K562 (cell line): ENCODE measurements at regions not wholly inside any gene's neighbourhood (a gene's known extent, or its start where the extent isn't known, plus 50 kb on each side); places are given as distances from the start of the nearest gene placed in this dataset.

Experiments used
- ATAC-seq: fragments of 200-7000 bp; cut with Tn5 transposase; 3 replicates; pipeline ENCODE4 v1.9.1; 2020; ENCODE audit warnings: moderate library complexity
- BruUV-seq: library from RNA; stranded (reverse); fragments of 400-500 nt; replicated peaks from 2 replicates; lab custom pipeline; 2021; lab: Mats Ljungman, UMichigan
- CTCF ChIA-PET: fragments of 300-600 bp; formaldehyde crosslinking; extraction: SDS; loops from one replicate; lab custom pipeline; 2021; ENCODE audit warnings: low intra/inter-chr PET ratio; lab: Yijun Ruan, JAX
- POLR2A ChIA-PET: fragments of 300-600, 350-650 bp; sonication (Branson Sonifier 250); formaldehyde crosslinking; extraction: SDS; loops from one replicate; lab custom pipeline; 2021; ENCODE audit warnings: antibody characterized with exemption, inconsistent platforms; lab: Yijun Ruan, JAX
- DNase-seq, 4 experiments: peaks; one replicate each; pipeline versions ENCODE4 v3.0.0 to v3.0.0-alpha.2; 2011 to 2018; ENCODE audit warnings: low spot score in 3 of 4, mixed read lengths in 3 of 4; ENCODE audit errors: extremely low read depth in 1 of 4
- FAIRE-seq: peaks from 2 replicates; lab custom pipeline; 2011; peaks lifted over from hg19 to GRCh38; lab: Jason Lieb, UNC
- H2AFZ ChIP-seq: 2 replicates; pipeline ENCODE4 v1.6.0; 2011; ENCODE audit warnings: low read depth, low read length, control low read depth, inconsistent platforms
- H3K27ac ChIP-seq: fragments of 200-600 bp; 3 replicates; pipeline ENCODE4 v1.8.0; 2011; ENCODE audit warnings: low read depth, mild to moderate bottlenecking, control low read depth, inconsistent platforms, low read length, moderate library complexity, mixed read lengths; ENCODE audit errors: extremely low read depth
- H3K27me3 ChIP-seq, 2 experiments: fragments of 300-600 bp in 1 of 2; 2 replicates in 1 of 2; 3 replicates in 1 of 2; pipeline versions ENCODE4 v1.6.0 to v1.8.0; 2011; ENCODE audit warnings: inconsistent platforms in 2 of 2, low read length in 2 of 2, mild to moderate bottlenecking in 1 of 2, mixed read lengths in 1 of 2, moderate library complexity in 1 of 2; ENCODE audit not compliant: control insufficient read depth in 2 of 2, insufficient read depth in 2 of 2
- H3K36me3 ChIP-seq: fragments of 300-600 bp; 3 replicates; pipeline ENCODE4 v1.8.0; 2011; ENCODE audit warnings: mild to moderate bottlenecking, low read length, inconsistent platforms; ENCODE audit not compliant: control insufficient read depth, insufficient read depth
- H3K4me1 ChIP-seq, 2 experiments: fragments of 200-600 bp in 1 of 2; replicated peaks in 1 of 2; 2 replicates in 1 of 2; 3 replicates in 1 of 2; pipeline versions ENCODE4 v1.5.1 to v1.8.0; 2011; ENCODE audit warnings: inconsistent platforms in 2 of 2, low read length in 2 of 2, mild to moderate bottlenecking in 1 of 2, mixed read lengths in 1 of 2, moderate library complexity in 1 of 2; ENCODE audit not compliant: control insufficient read depth in 2 of 2, insufficient read depth in 2 of 2
- H3K4me2 ChIP-seq: 2 replicates; pipeline ENCODE4 v1.6.1; 2011; ENCODE audit warnings: low read length, control low read depth, inconsistent platforms, mixed read lengths; ENCODE audit not compliant: insufficient read depth
- H3K4me3 ChIP-seq: fragments of 200-600 bp; sonication (generic), shearing (Covaris generic); 2 replicates; pipeline ENCODE4 v1.5.1; 2016; ENCODE audit warnings: control low read depth, inconsistent platforms
- H3K79me2 ChIP-seq: fragments of 200-600 bp; 3 replicates; pipeline ENCODE4 v1.8.0; 2011; ENCODE audit warnings: low read length, inconsistent platforms; ENCODE audit not compliant: control insufficient read depth, insufficient read depth
- H3K9ac ChIP-seq, 2 experiments: 2 replicates each; pipeline versions ENCODE4 v1.6.0 to v1.6.1; 2011; ENCODE audit warnings: low read depth in 2 of 2, low read length in 2 of 2, control low read depth in 1 of 2, inconsistent platforms in 1 of 2, mild to moderate bottlenecking in 1 of 2, mixed read lengths in 1 of 2; ENCODE audit not compliant: insufficient read depth in 1 of 2
- H3K9me1 ChIP-seq: one replicate; pipeline ENCODE4 v1.6.0; 2011; ENCODE audit warnings: inconsistent platforms, mild to moderate bottlenecking, low read length, moderate library complexity; ENCODE audit not compliant: control insufficient read depth, insufficient read depth
- H3K9me3 ChIP-seq: replicated peaks from 2 replicates; pipeline ENCODE4 v1.5.1; 2011; ENCODE audit warnings: low read depth, low read length, inconsistent platforms; ENCODE audit not compliant: control insufficient read depth, insufficient read depth
- H4K20me1 ChIP-seq: replicated peaks from 2 replicates; pipeline ENCODE4 v1.6.1; 2011; ENCODE audit warnings: low read length, inconsistent platforms, mixed read lengths; ENCODE audit not compliant: control insufficient read depth, insufficient read depth
- C11orf30 ChIP-seq: fragments of 450-650 bp; IDR thresholded peaks from 2 replicates; pipeline ENCODE4 v1.6.1; 2016; ENCODE audit warnings: low read depth, mild to moderate bottlenecking
- CREM ChIP-seq: IDR thresholded peaks from 2 replicates; pipeline ENCODE4 v1.6.1; 2014; ENCODE audit warnings: antibody characterized with exemption, low read depth
- DNMT1 ChIP-seq: fragments of 450-650 bp; IDR thresholded peaks from 2 replicates; pipeline ENCODE4 v1.6.1; 2016; ENCODE audit warnings: antibody characterized with exemption, mild to moderate bottlenecking
- ETS2 ChIP-seq: IDR thresholded peaks from 2 replicates; pipeline ENCODE4 v1.6.1; 2016; ENCODE audit warnings: borderline replicate concordance, missing genetic modification characterization, mild to moderate bottlenecking, moderate library complexity, missing compliant biosample characterization; ENCODE audit not compliant: poor library complexity, severe bottlenecking
- HCFC1 ChIP-seq: IDR thresholded peaks from 2 replicates; pipeline ENCODE4 v1.6.1; 2012; ENCODE audit warnings: low read depth, low read length, improper control_type of control experiment
- HSF4 ChIP-seq: fragments of 250-450 bp; sonication (Bioruptor Pico); IDR thresholded peaks from 2 replicates; pipeline ENCODE4 v2.1.2; 2022; ENCODE audit warnings: mild to moderate bottlenecking, moderate library complexity, borderline replicate concordance
- IRF2 ChIP-seq: sonication (generic); formaldehyde crosslinking; IDR thresholded peaks from 2 replicates; pipeline ENCODE4 v1.8.1; 2022; ENCODE audit warnings: mild to moderate bottlenecking, missing genetic modification reagents
- JUND ChIP-seq, 2 experiments: IDR thresholded peaks; 2 replicates in 1 of 2; 3 replicates in 1 of 2; pipeline ENCODE4 v1.6.1; 2011; ENCODE audit warnings: borderline replicate concordance in 2 of 2, low read depth in 2 of 2, low read length in 2 of 2, improper control_type of control experiment in 1 of 2, missing biosample characterization in 1 of 2, missing genetic modification characterization in 1 of 2, missing genetic modification reagents in 1 of 2
- MAFF ChIP-seq: IDR thresholded peaks from 2 replicates; pipeline ENCODE4 v1.6.1; 2012; ENCODE audit warnings: low read length, improper control_type of control experiment
- MAFG ChIP-seq: fragments of 450-650 bp; conservative IDR thresholded peaks from 2 replicates; pipeline ENCODE4 v1.6.1; 2016; ENCODE audit warnings: missing genetic modification characterization, missing compliant biosample characterization
- MAFK ChIP-seq: IDR thresholded peaks from 2 replicates; pipeline ENCODE4 v1.6.1; 2011; ENCODE audit warnings: low read length, improper control_type of control experiment
- PTTG1 ChIP-seq: fragments of 450-650 bp; IDR thresholded peaks from 2 replicates; pipeline ENCODE4 v1.6.1; 2016; ENCODE audit warnings: low read depth, mild to moderate bottlenecking, missing genetic modification characterization, missing compliant biosample characterization
- RNF2 ChIP-seq: sonication (generic); IDR thresholded peaks from 2 replicates; pipeline ENCODE4 v1.6.1; 2016
- ZNF146 ChIP-seq: IDR thresholded peaks from one replicate; pipeline ENCODE4 v1.6.1; 2018; ENCODE audit warnings: missing compliant biosample characterization; ENCODE audit not compliant: unreplicated experiment
- ZNF316 ChIP-seq: fragments of 450-650 bp; IDR thresholded peaks from 2 replicates; pipeline ENCODE4 v1.6.1; 2016
- ZNF668 ChIP-seq: fragments of 250-450 bp; sonication (Bioruptor Pico); IDR thresholded peaks from 2 replicates; pipeline ENCODE4 v1.8.0; 2022; ENCODE audit warnings: mild to moderate bottlenecking, inconsistent platforms
- WGBS: fragments of 100-300 bp; shearing (Covaris generic); methylation state at CpG from one replicate; pipeline ENCODE4 v1.1.6; 2016; ENCODE audit warnings: low coverage, mixed read lengths; ENCODE audit not compliant: insufficient coverage; ENCODE audit errors: missing lambda C conversion rate; 5-methylcytosine and 5-hydroxymethylcytosine counted together
- in situ Hi-C: fragments of 300-500 bp; cut with MboI; formaldehyde crosslinking; loops from 4 replicates; pipeline ENCODE4 v1.15.0; 2018; ENCODE audit warnings: inconsistent platforms, mixed read lengths
- intact Hi-C: fragments of 100-400 bp; cut with micrococcal nuclease; formaldehyde crosslinking; loops from 2 replicates; pipeline ENCODE4 v1.14.2; 2022
- TF ChIP-seq, protein P1 (sequence below): fragments of 450-650 bp; conservative IDR thresholded peaks from 2 replicates; pipeline ENCODE4 v1.6.1; 2016; ENCODE audit warnings: missing genetic modification characterization, low read depth, mild to moderate bottlenecking, missing compliant biosample characterization, moderate library complexity

GRCh38 chr15:95249524-95249923 is 1018.2 kb downstream of the MCTP2 start:
- FAIRE-seq = no peak

GRCh38 chr15:95252404-95252803 is 1021.0 kb downstream of the MCTP2 start:
- Histone ChIP-seq H3K27ac (no peak overlapping the region), H3K9ac (no peak overlapping the region), H4K20me1 (no peaks in the 10 kb centered on the region), H3K9me3 (0 out of 2 replicates have a peak, but pooled peaks cover 2% of the 10 kb centered on the region), H3K36me3 (no peaks in the 10 kb centered on the region), H3K79me2 (no peaks in the 10 kb centered on the region), H3K4me1 (no peaks in the 10 kb centered on the region), H3K4me3 (no peak overlapping the region), H2AFZ (no peak overlapping the region), H3K9me1 (no peaks in the 10 kb centered on the region), H3K4me2 (no peak overlapping the region), H3K27me3 (no peaks in the 10 kb centered on the region)
- ATAC-seq (no peak), DNase-seq (no peak), FAIRE-seq (no peak)
- POLR2A ChIA-PET = interaction anchor here (0.6 kb wide), 1 partner anchor 9 kb away, joined by 3 read pairs; no protein-coding TSS in a partner anchor
- in situ Hi-C loops = no loop called here
- CTCF ChIA-PET = no interaction called here
- 0% methylated on average over 1 of the region's 1 CpG for WGBS
- intact Hi-C loops = no loop called here
- BruUV-seq = no TSS peak
- TF ChIP-seq RNF2 = no peak
- TF ChIP-seq CREM = no peak
- TF ChIP-seq JUND (IDR thresholded peaks at IDR 0.05; ENCODE audit: borderline replicate concordance, low read depth, low read length) = no peak
- TF ChIP-seq JUND (tag; IDR thresholded peaks at IDR 0.05; ENCODE audit: borderline replicate concordance, low read depth, low read length) = no peak
- TF ChIP-seq HSF4 (CRISPR knock-in tag) = no peak
- no peak for TF ChIP-seq HCFC1
- TF ChIP-seq ZNF668 = no peak
- TF ChIP-seq, protein P1, sequence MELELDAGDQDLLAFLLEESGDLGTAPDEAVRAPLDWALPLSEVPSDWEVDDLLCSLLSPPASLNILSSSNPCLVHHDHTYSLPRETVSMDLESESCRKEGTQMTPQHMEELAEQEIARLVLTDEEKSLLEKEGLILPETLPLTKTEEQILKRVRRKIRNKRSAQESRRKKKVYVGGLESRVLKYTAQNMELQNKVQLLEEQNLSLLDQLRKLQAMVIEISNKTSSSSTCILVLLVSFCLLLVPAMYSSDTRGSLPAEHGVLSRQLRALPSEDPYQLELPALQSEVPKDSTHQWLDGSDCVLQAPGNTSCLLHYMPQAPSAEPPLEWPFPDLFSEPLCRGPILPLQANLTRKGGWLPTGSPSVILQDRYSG = no peak
- TF ChIP-seq DNMT1 = no peak
- no peak for TF ChIP-seq ZNF146 (CRISPR knock-in tag)
- TF ChIP-seq IRF2 = no peak

More at GRCh38 chr15:95249524-95249923, 1018.2 kb downstream of the MCTP2 start:
- Histone ChIP-seq H3K9me3 (0 out of 2 replicates have a peak, but pooled peaks cover 2% of the 10 kb centered on the region), H3K4me2 (no peak overlapping the region), H3K36me3 (no peaks in the 10 kb centered on the region), H3K9me1 (no peaks in the 10 kb centered on the region), H3K27ac (no peak overlapping the region), H3K9ac (no peak overlapping the region), H2AFZ (no peak overlapping the region), H3K4me3 (no peak overlapping the region), H3K4me1 (no peaks in the 10 kb centered on the region; a peak in 2 of 5 replicates), H4K20me1 (no peaks in the 10 kb centered on the region), H3K79me2 (no peaks in the 10 kb centered on the region), H3K27me3 (no peaks in the 10 kb centered on the region; a peak in 1 of 5 replicates)
- TF ChIP-seq MAFF (0 out of 2 replicates have a peak, but pooled peaks have one; percentile 23), MAFG (tag) (peak; percentile 59), C11orf30 (peak; percentile 50), MAFK (peak; percentile 39; the same call in 1 of the 2 replicates), ZNF316 (peak; percentile 63), PTTG1 (tag) (no peak), ETS2 (tag) (no peak)
- BruUV-seq = no TSS peak
- CTCF ChIA-PET = no interaction called here
- intact Hi-C loops = no loop called here
- POLR2A ChIA-PET = no interaction called here
- 3% methylated on average over 4 of the region's 4 CpGs for WGBS
- ATAC-seq (no peak), DNase-seq (no peak)
- in situ Hi-C loops = no loop called here
